ENCODE measurements at regions not wholly inside any gene's neighbourhood (a gene's known extent, or its start where the extent isn't known, plus 50 kb on each side); places are given as distances from the start of the nearest gene placed in this dataset.
"Not testable (repeated sequence)": the region's sequence is repeated elsewhere in the genome, so short reads cannot be mapped to it uniquely, and the experiment has no call there.

DNA sequence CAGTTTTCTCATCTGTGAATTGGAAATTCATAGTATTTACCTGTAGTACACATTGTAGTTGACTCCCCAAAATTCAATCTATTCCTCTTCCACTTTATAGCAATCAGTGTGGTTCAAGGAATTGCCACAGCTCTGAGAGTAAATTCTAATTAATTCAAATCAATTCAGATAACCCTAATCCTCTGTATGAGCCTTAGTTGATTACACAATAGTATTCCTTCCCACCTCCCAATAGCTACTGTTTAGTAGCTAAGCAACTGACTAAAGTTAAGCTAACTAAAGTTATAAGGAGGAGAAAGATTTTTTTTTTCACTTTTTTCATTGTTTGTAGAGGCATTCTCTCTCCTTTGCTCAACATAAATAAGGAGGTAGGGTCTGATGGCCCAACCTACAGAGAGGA lies 77.5 kb downstream of the ARRDC3 start:
- Histone ChIP-seq H3K27ac (ENCODE audit: low read length in 2 of 2) (no peak overlapping the region), H3K4me3 (ENCODE audit: control extremely low read depth in 1 of 5, extremely low read depth in 1 of 5, insufficient read depth in 1 of 5, low read depth in 2 of 5, low read length in 4 of 5) (no peak overlapping the region), H2AFZ (ENCODE audit: insufficient read depth, low read depth, low read length, poor library complexity, severe bottlenecking) (no peak overlapping the region), H3K4me2 (replicated peaks; ENCODE audit: low read depth, low read length, poor library complexity, severe bottlenecking) (no peak overlapping the region), H3K36me3 (replicated peaks in 1 of 2; ENCODE audit: control extremely low read depth in 1 of 2, control insufficient read depth in 1 of 2, extremely low read depth in 1 of 2, insufficient read depth in 2 of 2, low read length in 1 of 2) (no peaks in the 10 kb centered on the region), H3K79me2 (ENCODE audit: control insufficient read depth, insufficient read depth, low read length) (no peaks in the 10 kb centered on the region), H3K9me3 (ENCODE audit: control extremely low read depth in 1 of 3, control insufficient read depth in 2 of 3, insufficient read depth in 1 of 3, low read length in 2 of 3) (no peaks in the 10 kb centered on the region), H3K4me1 (ENCODE audit: control insufficient read depth in 2 of 2, insufficient read depth in 2 of 2, low read length in 2 of 2) (peaks cover 0 to under 1% of the 10 kb centered on the region in 2 donors), H4K20me1 (ENCODE audit: control insufficient read depth, insufficient read depth, low read length, poor library complexity, severe bottlenecking) (no peaks in the 10 kb centered on the region), H3K9ac (ENCODE audit: low read length) (no peak overlapping the region), H3K27me3 (replicated peaks in 1 of 4; ENCODE audit: control extremely low read depth in 1 of 4, control insufficient read depth in 3 of 4, insufficient read depth in 4 of 4, low read length in 3 of 4) (no peaks in the 10 kb centered on the region)
- DNase-seq = no peak
- Mint-ChIP-seq H3K4me3 (no peak overlapping the region), H3K27me3 (no peaks in the 10 kb centered on the region), H3K27ac (no peak overlapping the region), H3K4me1 (no peaks in the 10 kb centered on the region), H3K9me3 (ENCODE audit: insufficient read depth) (no peaks in the 10 kb centered on the region)
- TF ChIP-seq, protein P1, sequence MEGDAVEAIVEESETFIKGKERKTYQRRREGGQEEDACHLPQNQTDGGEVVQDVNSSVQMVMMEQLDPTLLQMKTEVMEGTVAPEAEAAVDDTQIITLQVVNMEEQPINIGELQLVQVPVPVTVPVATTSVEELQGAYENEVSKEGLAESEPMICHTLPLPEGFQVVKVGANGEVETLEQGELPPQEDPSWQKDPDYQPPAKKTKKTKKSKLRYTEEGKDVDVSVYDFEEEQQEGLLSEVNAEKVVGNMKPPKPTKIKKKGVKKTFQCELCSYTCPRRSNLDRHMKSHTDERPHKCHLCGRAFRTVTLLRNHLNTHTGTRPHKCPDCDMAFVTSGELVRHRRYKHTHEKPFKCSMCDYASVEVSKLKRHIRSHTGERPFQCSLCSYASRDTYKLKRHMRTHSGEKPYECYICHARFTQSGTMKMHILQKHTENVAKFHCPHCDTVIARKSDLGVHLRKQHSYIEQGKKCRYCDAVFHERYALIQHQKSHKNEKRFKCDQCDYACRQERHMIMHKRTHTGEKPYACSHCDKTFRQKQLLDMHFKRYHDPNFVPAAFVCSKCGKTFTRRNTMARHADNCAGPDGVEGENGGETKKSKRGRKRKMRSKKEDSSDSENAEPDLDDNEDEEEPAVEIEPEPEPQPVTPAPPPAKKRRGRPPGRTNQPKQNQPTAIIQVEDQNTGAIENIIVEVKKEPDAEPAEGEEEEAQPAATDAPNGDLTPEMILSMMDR (IDR thresholded peaks at IDR 0.05) = no peak
- TF ChIP-seq EZH2 (IDR thresholded peaks at IDR 0.05; ENCODE audit: borderline replicate concordance, insufficient read depth, low read depth, low read length, poor library complexity, severe bottlenecking) = no peak
- intact Hi-C loops (cut with micrococcal nuclease) = no loop called here
- POLR2A ChIA-PET = no interaction called here
- CTCF ChIA-PET = no interaction called here
- no peak for ATAC-seq (ENCODE audit: low read depth)

DNA sequence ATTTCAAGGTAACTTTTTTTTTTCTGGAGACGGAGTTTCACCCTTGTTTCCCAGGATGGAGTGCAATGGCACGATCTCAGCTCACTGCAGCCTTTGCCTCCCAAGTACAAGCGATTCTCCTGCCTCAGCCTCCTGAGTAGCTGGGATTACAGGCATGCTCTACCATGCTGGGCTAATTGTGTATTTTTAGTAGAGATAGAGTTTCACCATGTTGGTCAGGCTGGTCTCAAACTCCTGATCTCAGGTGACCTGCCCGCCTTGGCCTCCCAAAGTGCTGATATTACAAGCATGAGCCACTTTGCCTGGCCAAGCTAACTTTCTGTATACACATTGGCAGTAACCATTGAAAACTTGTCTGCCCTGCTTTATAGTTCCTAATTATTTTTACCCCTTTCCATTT lies 79.1 kb downstream of the ARRDC3 start:
- H3K27ac Mint-ChIP-seq = not testable (repeated sequence)

More for the DNA sequence above, 79.1 kb downstream of the ARRDC3 start:
- POLR2A ChIA-PET; H3K9me3 ChIP-seq (ENCODE audit: control extremely low read depth in 1 of 3, control insufficient read depth in 2 of 3, insufficient read depth in 1 of 3, low read length in 2 of 3); H3K9me3 Mint-ChIP-seq (ENCODE audit: insufficient read depth); H3K36me3 ChIP-seq (replicated peaks in 1 of 2; ENCODE audit: control extremely low read depth in 1 of 2, control insufficient read depth in 1 of 2, extremely low read depth in 1 of 2, insufficient read depth in 2 of 2, low read length in 1 of 2); H3K27me3 Mint-ChIP-seq; H3K4me3 Mint-ChIP-seq; H3K27me3 ChIP-seq (replicated peaks in 1 of 4; ENCODE audit: control extremely low read depth in 1 of 4, control insufficient read depth in 3 of 4, insufficient read depth in 4 of 4, low read length in 3 of 4); H3K4me2 ChIP-seq (replicated peaks; ENCODE audit: low read depth, low read length, poor library complexity, severe bottlenecking); H3K27ac ChIP-seq (ENCODE audit: low read length in 2 of 2); H2AFZ ChIP-seq (ENCODE audit: insufficient read depth, low read depth, low read length, poor library complexity, severe bottlenecking); H3K79me2 ChIP-seq (ENCODE audit: control insufficient read depth, insufficient read depth, low read length); H3K4me3 ChIP-seq (ENCODE audit: control extremely low read depth in 1 of 5, extremely low read depth in 1 of 5, insufficient read depth in 1 of 5, low read depth in 2 of 5, low read length in 4 of 5); H4K20me1 ChIP-seq (ENCODE audit: control insufficient read depth, insufficient read depth, low read length, poor library complexity, severe bottlenecking); CTCF ChIA-PET; H3K9ac ChIP-seq (ENCODE audit: low read length); H3K4me1 Mint-ChIP-seq; DNase-seq; ATAC-seq (ENCODE audit: low read depth); intact Hi-C loops (cut with micrococcal nuclease); H3K4me1 ChIP-seq (ENCODE audit: control insufficient read depth in 2 of 2, insufficient read depth in 2 of 2, low read length in 2 of 2): not testable (repeated sequence)
- WGBS (ENCODE audit: insufficient coverage) = 100% methylated on average over 4 of the region's 4 CpGs
